MM.1S (cell line): ENCODE measurements at regions not wholly inside any gene's neighbourhood (a gene's known extent, or its start where the extent isn't known, plus 50 kb on each side); places are given as distances from the start of the nearest gene placed in this dataset.
"Not testable (repeated sequence)": the region's sequence is repeated elsewhere in the genome, so short reads cannot be mapped to it uniquely, and the experiment has no call there.

Experiments used
- DNase-seq: peaks from one replicate; pipeline ENCODE4 v3.0.0-alpha.2; 2015
- H2AFZ ChIP-seq: fragments of 300-600 bp; sonication (generic); 2 replicates; pipeline ENCODE4 v1.6.0; 2016; ENCODE audit warnings: antibody characterized with exemption, low read length
- H3F3A ChIP-seq: fragments of 300-600 bp; sonication (generic); 2 replicates; pipeline ENCODE4 v1.6.1; 2016; ENCODE audit warnings: mild to moderate bottlenecking, antibody characterized with exemption, low read length, moderate library complexity, mixed read lengths; ENCODE audit not compliant: insufficient read depth
- H3K27ac ChIP-seq: fragments of 300-600 bp; sonication (generic); 2 replicates; pipeline ENCODE4 v1.5.1; 2016; ENCODE audit warnings: mild to moderate bottlenecking, low read length
- H3K27me3 ChIP-seq: fragments of 300-600 bp; sonication (generic); replicated peaks from 2 replicates; pipeline ENCODE4 v1.6.0; 2016; ENCODE audit warnings: low read length; ENCODE audit not compliant: insufficient read depth
- H3K36me3 ChIP-seq: fragments of 300-600 bp; sonication (generic); replicated peaks from 2 replicates; pipeline ENCODE4 v1.6.1; 2016; ENCODE audit warnings: mild to moderate bottlenecking, low read length, mixed read lengths; ENCODE audit not compliant: insufficient read depth
- H3K4me1 ChIP-seq: fragments of 300-600 bp; sonication (generic); 2 replicates; pipeline ENCODE4 v1.6.1; 2016; ENCODE audit warnings: low read length, mixed read lengths
- H3K4me2 ChIP-seq: fragments of 300-600 bp; sonication (generic); 2 replicates; pipeline ENCODE4 v1.6.0; 2016; ENCODE audit warnings: low read depth, low read length
- H3K4me3 ChIP-seq: fragments of 300-600 bp; sonication (generic); 2 replicates; pipeline ENCODE4 v1.5.1; 2016; ENCODE audit warnings: low read length, mixed read lengths
- H3K79me2 ChIP-seq: fragments of 300-600 bp; sonication (generic); 2 replicates; pipeline ENCODE4 v1.6.1; 2016; ENCODE audit warnings: mixed run types, low read length, mixed read lengths
- H3K9ac ChIP-seq: fragments of 300-600 bp; sonication (generic); 2 replicates; pipeline ENCODE4 v1.6.1; 2016; ENCODE audit warnings: low read length, mixed read lengths
- H3K9me2 ChIP-seq: fragments of 300-600 bp; sonication (generic); replicated peaks from 2 replicates; pipeline ENCODE4 v1.6.1; 2016; ENCODE audit warnings: mild to moderate bottlenecking, low read length, mixed read lengths; ENCODE audit not compliant: insufficient read depth
- H3K9me3 ChIP-seq: fragments of 300-600 bp; sonication (generic); replicated peaks from 2 replicates; pipeline ENCODE4 v1.6.1; 2016; ENCODE audit warnings: mild to moderate bottlenecking, low read length, mixed read lengths; ENCODE audit not compliant: insufficient read depth
- H4K20me1 ChIP-seq: fragments of 300-600 bp; sonication (generic); 2 replicates; pipeline ENCODE4 v1.6.1; 2016; ENCODE audit warnings: mild to moderate bottlenecking, low read length, moderate library complexity, mixed read lengths; ENCODE audit not compliant: insufficient read depth
- EZH2 ChIP-seq: fragments of 300-600 bp; sonication (generic); optimal IDR thresholded peaks from 2 replicates; pipeline ENCODE3; 2017; ENCODE audit warnings: low read depth, mild to moderate bottlenecking, antibody characterized with exemption, low read length, mixed read lengths
- EZH2phosphoT487 ChIP-seq: fragments of 300-600 bp; sonication (generic); IDR thresholded peaks from 2 replicates; pipeline ENCODE4 v1.6.1; 2018; ENCODE audit warnings: antibody characterized with exemption, low read length
- TF ChIP-seq, protein P1 (sequence below): fragments of 300-600 bp; sonication (generic); IDR thresholded peaks from 2 replicates; pipeline ENCODE4 v1.5.1; 2016; ENCODE audit warnings: antibody characterized with exemption, low read length, mixed read lengths

DNA sequence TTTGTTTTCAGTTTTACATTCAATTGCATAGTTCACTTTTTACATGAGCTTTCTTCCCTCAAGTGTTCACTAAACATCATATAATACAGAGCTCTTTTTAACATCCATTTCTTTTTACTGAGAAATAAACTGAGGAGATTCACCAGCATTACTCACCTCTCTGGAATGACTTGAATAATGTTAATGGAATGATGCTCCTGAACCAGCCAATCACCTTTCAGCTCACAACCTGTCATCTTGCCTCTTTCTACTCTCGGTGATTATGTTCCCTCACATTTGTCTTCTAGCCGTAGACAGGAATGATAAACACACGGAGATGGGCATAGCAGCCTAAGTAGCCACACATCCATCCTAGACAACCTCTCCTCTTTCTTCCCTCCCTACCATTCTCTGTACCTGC lies 301.7 kb downstream of the PAX3 start:
- Histone ChIP-seq H3K9ac (no peak overlapping the region), H3K27ac (no peak overlapping the region), H3K4me2 (no peak overlapping the region), H3K9me2 (no peaks in the 10 kb centered on the region), H3K9me3 (no peaks in the 10 kb centered on the region), H3K4me1 (no peaks in the 10 kb centered on the region), H3K36me3 (no peaks in the 10 kb centered on the region), H3K79me2 (no peaks in the 10 kb centered on the region), H3K4me3 (no peak overlapping the region), H4K20me1 (no peaks in the 10 kb centered on the region), H3F3A (no peaks in the 10 kb centered on the region), H3K27me3 (no peaks in the 10 kb centered on the region), H2AFZ (no peak overlapping the region)
- TF ChIP-seq, protein P1, sequence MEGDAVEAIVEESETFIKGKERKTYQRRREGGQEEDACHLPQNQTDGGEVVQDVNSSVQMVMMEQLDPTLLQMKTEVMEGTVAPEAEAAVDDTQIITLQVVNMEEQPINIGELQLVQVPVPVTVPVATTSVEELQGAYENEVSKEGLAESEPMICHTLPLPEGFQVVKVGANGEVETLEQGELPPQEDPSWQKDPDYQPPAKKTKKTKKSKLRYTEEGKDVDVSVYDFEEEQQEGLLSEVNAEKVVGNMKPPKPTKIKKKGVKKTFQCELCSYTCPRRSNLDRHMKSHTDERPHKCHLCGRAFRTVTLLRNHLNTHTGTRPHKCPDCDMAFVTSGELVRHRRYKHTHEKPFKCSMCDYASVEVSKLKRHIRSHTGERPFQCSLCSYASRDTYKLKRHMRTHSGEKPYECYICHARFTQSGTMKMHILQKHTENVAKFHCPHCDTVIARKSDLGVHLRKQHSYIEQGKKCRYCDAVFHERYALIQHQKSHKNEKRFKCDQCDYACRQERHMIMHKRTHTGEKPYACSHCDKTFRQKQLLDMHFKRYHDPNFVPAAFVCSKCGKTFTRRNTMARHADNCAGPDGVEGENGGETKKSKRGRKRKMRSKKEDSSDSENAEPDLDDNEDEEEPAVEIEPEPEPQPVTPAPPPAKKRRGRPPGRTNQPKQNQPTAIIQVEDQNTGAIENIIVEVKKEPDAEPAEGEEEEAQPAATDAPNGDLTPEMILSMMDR, result no peak
- no peak for TF ChIP-seq EZH2
- TF ChIP-seq EZH2phosphoT487, result no peak
- no peak for DNase-seq

DNA sequence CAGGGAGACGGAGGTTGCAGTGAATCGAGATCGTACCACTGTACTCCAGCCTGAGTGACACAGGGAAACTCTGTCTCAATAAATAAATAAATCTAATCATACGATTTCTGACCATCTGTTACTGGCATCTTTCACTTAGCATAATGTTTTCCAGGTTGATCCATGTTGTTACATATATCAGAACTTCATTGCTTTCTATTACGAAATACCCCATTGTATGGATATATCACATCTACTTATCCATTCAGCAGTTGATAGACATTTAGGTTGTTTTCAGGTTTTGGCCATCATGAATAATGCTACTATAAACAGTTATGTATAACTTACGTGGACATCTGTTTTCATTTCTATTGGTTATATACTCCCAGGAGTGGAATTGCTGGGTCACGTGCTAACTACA lies 303.9 kb downstream of the PAX3 start:
- Histone ChIP-seq H4K20me1 (no peaks in the 10 kb centered on the region), H3K4me2 (no peak overlapping the region), H3F3A (no peaks in the 10 kb centered on the region), H3K27me3 (no peaks in the 10 kb centered on the region), H3K9me3 (no peaks in the 10 kb centered on the region; the same call in 1 of the 2 replicates), H3K79me2 (no peaks in the 10 kb centered on the region), H3K9me2 (no peaks in the 10 kb centered on the region), H2AFZ (no peak overlapping the region), H3K27ac (no peak overlapping the region), H3K36me3 (no peaks in the 10 kb centered on the region), H3K4me1 (no peaks in the 10 kb centered on the region), H3K4me3 (no peak overlapping the region), H3K9ac (no peak overlapping the region)
- TF ChIP-seq, protein P1, result no peak
- TF ChIP-seq EZH2 (no peak), EZH2phosphoT487 (no peak)
- no peak for DNase-seq

DNA sequence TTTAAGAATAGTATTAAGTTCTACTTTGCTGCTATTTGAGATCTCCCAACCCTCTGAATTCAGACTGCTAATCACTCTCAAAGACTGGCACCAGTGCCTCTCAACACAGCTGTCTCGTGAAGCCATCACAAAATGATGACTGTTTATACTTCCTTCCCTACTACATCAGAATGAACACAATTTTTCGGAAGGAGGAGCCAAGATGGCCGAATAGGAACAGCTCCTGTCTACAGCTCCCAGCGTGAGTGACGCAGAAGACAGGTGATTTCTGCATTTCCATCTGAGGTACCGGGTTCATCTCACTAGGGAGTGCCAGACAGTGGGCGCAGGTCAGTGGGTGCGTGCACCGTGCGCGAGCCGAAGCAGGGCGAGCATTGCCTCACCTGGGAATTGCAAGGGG lies 314.4 kb downstream of the PAX3 start:
- not testable (repeated sequence) for H3K4me2 ChIP-seq, H3K9me2 ChIP-seq, H3K4me1 ChIP-seq, H3K36me3 ChIP-seq, H2AFZ ChIP-seq, H3K4me3 ChIP-seq, H3K79me2 ChIP-seq, H3K9me3 ChIP-seq, DNase-seq, H3F3A ChIP-seq, H4K20me1 ChIP-seq, H3K9ac ChIP-seq, H3K27ac ChIP-seq, H3K27me3 ChIP-seq

DNA sequence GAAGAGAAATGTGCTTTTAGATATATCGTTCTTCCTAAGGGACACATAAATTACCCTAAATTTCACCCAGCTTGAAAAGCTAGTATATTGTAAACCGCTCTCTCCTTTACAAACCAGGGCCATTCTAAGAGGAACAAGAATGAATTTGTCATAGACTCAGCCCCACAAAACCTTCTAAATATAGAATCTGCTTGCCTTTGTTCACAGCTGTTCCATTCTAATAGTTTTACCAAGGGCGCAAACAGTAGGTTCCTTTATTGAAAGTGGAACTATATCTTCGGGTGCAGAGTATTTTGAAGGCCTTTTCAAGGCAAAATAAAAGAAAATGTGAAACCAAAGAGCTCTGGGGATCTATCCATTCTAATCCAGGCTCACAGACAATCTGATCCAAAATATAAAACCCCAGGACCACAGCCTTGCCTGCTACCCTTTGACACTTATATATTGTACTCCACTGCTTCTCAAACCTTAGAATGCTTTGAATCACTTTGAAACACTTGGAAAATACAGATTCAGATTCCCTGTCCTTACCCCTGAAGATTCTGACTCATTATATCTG lies 316.8 kb downstream of the PAX3 start:
- Histone ChIP-seq H3K9me2 (no peaks in the 10 kb centered on the region), H4K20me1 (no peaks in the 10 kb centered on the region), H2AFZ (no peak overlapping the region), H3F3A (no peaks in the 10 kb centered on the region), H3K4me1 (no peaks in the 10 kb centered on the region), H3K4me2 (peak overlapping the region; percentile 6; the same call in 1 of the 2 replicates), H3K4me3 (no peak overlapping the region), H3K9me3 (no peaks in the 10 kb centered on the region), H3K36me3 (no peaks in the 10 kb centered on the region), H3K27me3 (no peaks in the 10 kb centered on the region), H3K79me2 (no peaks in the 10 kb centered on the region), H3K9ac (no peak overlapping the region), H3K27ac (peak overlapping the region; percentile 10; the same call in 1 of the 2 replicates)
- DNase-seq, result peak; percentile 45
- TF ChIP-seq EZH2phosphoT487 (no peak), EZH2 (no peak)
- TF ChIP-seq, protein P1, result no peak
